Coronary artery (tissue), 2 donors: ENCODE measurements at regions not wholly inside any gene's neighbourhood (a gene's known extent, or its start where the extent isn't known, plus 50 kb on each side); places are given as distances from the start of the nearest gene placed in this dataset.
"Not testable (repeated sequence)": the region's sequence is repeated elsewhere in the genome, so short reads cannot be mapped to it uniquely, and the experiment has no call there.

ENCODE experiments used
- DNase-seq: peaks from one replicate; pipeline ENCODE4 v3.0.0-alpha.2; 2017; ENCODE audit warnings: low spot score
- H3K27ac ChIP-seq, 2 donors: fragments of 200-600 bp; sonication (generic); one replicate each; pipeline ENCODE4 v1.5.1; 2016 to 2019
- H3K4me3 ChIP-seq: fragments of 200-600 bp; sonication (generic); 2 replicates; pipeline ENCODE4 v1.5.1; 2016; ENCODE audit warnings: mild to moderate bottlenecking, moderate library complexity
- TF ChIP-seq, protein P1 (sequence below): fragments of 200-600 bp; sonication (generic); IDR thresholded peaks from one replicate; pipeline ENCODE4 v1.5.1; 2019; ENCODE audit warnings: antibody characterized with exemption

DNA sequence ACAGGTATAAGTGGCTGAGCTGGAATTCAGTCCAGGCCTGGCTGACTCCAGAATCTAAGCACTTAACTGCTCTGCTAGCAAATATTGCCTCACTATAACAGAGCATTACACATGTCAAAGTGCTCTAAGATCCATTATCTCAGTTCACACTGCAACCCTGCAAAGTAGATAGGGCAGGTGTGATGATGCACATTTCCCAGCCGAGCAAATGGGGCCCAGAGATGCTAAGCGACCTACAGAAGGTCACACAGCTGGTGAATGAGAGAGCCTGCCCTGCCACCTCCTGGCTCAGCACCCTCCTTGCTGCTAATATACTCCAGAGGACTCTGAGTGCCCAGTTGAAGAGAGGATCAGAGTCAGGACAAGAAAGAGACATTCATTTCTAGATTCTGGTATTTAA lies 73.6 kb upstream of the CCL1 start:
- H3K4me3 ChIP-seq = no peak overlapping the region
- TF ChIP-seq, protein P1, sequence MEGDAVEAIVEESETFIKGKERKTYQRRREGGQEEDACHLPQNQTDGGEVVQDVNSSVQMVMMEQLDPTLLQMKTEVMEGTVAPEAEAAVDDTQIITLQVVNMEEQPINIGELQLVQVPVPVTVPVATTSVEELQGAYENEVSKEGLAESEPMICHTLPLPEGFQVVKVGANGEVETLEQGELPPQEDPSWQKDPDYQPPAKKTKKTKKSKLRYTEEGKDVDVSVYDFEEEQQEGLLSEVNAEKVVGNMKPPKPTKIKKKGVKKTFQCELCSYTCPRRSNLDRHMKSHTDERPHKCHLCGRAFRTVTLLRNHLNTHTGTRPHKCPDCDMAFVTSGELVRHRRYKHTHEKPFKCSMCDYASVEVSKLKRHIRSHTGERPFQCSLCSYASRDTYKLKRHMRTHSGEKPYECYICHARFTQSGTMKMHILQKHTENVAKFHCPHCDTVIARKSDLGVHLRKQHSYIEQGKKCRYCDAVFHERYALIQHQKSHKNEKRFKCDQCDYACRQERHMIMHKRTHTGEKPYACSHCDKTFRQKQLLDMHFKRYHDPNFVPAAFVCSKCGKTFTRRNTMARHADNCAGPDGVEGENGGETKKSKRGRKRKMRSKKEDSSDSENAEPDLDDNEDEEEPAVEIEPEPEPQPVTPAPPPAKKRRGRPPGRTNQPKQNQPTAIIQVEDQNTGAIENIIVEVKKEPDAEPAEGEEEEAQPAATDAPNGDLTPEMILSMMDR = no peak
- DNase-seq = no peak
- H3K27ac ChIP-seq = no peak overlapping the region

DNA sequence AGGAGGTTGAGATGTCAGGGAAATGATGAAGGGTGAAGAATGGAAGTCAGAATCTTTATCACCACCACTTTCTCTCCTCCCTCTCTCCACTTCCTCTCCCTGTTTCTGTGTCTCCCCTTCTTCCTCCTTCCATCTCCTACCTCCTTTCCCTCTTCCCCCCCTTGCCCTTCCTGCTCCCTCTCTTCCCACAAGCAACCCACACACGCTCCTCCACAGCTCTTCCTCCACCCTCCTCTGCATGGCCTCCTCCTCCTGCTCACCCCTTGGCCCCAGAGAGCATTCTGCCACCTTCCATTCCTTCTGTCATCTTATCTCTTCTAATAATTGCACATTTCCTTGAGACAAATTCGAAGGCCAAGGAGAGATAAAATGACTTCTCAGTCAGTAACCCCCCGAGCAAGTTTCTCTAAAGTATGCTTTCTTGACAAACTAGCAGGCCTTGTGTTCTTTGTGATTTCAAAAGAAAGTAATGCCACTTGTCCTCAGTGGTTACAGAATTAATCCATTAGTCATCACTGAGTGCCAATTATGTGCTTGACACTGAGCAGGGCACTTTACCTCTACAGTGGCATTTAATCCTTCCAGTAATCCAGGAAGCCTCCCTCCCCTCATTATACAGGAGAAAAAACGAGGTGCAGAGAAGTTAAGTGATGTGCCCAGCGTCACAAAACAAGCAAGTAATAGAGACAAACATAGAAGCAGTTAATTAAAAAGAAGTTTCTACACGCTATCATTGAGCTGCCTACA lies 72.3 kb upstream of the CCL1 start:
- TF ChIP-seq, protein P1 = no peak
- Histone ChIP-seq H3K4me3 (no peak overlapping the region), H3K27ac (no peak overlapping the region)
- DNase-seq = no peak

DNA sequence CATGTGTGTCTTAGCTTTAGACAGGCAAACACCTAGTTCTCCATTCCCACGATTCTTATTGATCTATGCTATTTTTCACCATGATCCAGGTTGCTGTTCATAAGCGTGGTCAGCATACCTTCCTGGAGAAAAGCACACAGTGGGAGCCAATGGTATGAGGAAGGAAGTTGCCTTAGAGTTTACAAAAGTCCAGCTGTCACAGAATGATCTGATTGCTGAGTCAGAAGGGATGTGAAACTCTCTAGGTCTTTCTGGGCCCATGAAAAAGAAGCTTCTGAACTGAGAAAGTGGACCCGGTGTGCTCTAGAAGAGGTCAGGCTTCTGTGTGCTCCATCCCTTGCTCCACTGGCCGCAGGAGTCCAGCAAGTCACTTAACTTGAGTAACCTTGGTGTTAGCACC lies 71.0 kb upstream of the CCL1 start:
- Histone ChIP-seq H3K27ac (no peak overlapping the region), H3K4me3 (no peak overlapping the region)
- no peak for DNase-seq
- TF ChIP-seq, protein P1 = no peak

DNA sequence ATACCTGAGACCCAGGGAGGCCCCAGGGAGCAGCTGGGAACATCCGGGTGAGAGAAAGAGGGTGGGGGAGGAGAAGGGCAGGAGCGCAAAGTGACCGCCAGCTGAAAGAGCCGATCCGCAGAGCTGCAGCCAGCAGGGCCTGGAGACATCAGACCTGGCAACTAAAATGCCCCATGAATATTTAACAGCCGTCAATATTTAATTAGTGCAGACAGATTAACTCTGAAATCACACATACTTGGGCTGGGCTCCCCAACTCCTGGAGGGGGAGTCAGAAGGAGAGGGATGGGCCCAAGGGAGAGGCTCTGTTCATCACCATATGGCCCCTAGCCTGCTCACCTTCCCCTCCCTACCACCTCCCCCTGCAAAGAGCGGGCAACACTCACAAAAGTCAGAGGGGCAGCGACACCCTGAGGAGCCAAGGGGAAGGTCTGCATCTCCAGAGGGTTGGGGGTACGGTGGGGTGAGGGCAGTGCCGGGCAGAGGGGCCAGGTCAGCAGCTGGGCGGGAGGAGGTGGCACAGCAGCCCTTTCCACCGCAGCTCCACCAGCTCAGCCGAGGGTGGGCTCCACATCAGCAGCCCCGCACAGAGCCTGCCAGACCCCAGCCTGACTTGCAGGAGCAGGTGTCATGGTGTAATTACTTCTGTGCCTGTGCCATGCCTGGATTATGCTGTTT lies 61.9 kb upstream of the CCL1 start:
- DNase-seq = no peak
- H3K27ac ChIP-seq = no peak overlapping the region
- TF ChIP-seq, protein P1 = no peak
- H3K4me3 ChIP-seq = no peak overlapping the region

DNA sequence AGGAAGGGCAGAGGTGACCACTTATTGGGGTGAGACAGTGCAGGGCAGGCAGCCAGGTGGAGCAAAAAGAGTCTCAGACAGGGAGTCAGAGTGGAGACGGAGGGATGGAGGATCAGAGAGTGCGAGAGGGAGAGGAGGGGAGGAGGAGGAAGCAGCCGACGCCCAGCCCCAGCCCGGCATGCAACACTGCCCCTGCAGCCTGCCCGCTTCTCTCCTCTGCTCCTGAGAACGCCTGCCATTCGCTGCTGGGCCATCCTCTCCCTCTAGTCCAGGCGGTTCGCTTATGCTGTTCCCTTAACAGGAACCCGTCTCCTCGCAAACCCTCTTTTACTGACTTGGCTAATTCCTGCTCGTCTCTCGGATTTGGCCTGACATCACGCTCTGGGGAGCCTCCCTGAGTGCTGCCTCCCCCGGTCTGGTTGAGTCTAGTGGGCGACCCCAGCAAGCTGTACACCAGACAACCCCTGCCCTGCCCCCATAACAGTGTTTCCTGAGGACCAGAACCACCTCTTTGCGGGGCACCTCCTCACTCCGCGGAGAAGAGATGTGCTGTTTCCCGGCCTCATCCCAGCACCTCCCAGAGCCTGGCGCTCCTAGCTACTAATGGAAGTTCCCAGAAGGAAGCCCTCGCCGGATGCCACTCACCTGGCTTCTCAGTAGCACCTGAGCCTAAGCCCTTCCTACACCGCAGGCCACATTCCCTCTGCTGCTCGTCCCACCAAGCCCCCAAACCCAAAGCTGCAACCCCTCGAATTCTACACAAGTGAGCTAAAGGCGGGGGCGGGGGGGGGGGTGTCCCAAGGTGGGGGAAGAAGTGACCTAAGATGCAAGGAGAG lies 61.2 kb upstream of the CCL1 start:
- TF ChIP-seq, protein P1 = no peak
- DNase-seq = no peak
- Histone ChIP-seq H3K4me3 (peak overlapping the region; percentile 50), H3K27ac (no peak overlapping the region)

DNA sequence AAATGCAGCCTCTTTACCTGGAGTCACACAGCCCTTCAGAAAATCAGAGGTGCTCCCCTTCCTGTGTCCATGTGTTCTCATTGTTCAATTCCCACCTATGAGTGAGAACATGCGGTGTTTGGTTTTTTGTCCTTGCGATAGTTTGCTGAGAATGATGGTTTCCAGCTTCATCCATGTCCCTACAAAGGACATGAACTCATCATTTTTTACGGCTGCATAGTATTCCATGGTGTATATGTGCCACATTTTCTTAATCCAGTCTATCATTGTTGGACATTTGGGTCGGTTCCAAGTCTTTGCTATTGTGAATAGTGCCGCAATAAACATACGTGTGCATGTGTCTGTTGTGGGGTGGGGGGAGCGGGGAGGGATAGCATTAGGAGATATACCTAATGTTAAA lies 60.3 kb upstream of the CCL1 start:
- H3K4me3 ChIP-seq, DNase-seq, H3K27ac ChIP-seq: not testable (repeated sequence)

DNA sequence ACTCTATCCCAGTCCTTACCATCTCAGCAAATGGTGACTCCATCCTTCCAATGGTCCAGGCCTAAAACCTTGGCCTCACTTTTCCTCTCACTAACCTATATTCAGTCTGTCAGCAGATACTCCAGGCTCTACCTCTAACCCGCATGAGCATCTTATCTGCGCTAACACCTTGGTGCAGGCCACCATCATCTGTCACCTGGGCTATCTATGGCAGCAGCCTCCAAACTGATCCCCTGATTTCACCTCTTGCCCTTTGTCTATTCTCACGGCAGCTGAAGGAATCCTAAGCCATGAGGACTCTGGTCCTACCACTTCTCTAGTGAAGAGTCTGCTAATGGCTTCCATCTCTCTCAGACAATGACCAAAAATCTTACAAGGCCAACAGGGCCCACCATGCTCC lies 57.9 kb upstream of the CCL1 start:
- TF ChIP-seq, protein P1 = no peak
- H3K4me3 ChIP-seq = no peak overlapping the region
- H3K27ac ChIP-seq = no peak overlapping the region
- DNase-seq = no peak
